IMR-90 (cell line): ENCODE measurements at regions not wholly inside any gene's neighbourhood (a gene's known extent, or its start where the extent isn't known, plus 50 kb on each side); places are given as distances from the start of the nearest gene placed in this dataset.

Experiments used
- ATAC-seq: fragments of 200-7000 bp; cut with Tn5 transposase; 2 replicates; pipeline ENCODE4 v1.9.1; 2020; ENCODE audit warnings: low read depth, mild to moderate bottlenecking, moderate library complexity
- BruUV-seq: library from RNA; stranded (reverse); fragments of 400-500 nt; replicated peaks from 2 replicates; lab custom pipeline; 2021; lab: Mats Ljungman, UMichigan
- CTCF ChIA-PET: fragments of 300-600 bp; formaldehyde crosslinking; extraction: SDS; loops from one replicate; lab custom pipeline; 2021; ENCODE audit warnings: antibody characterized with exemption; lab: Yijun Ruan, JAX
- POLR2A ChIA-PET: fragments of 300-600 bp; sonication (Branson Sonifier 250); formaldehyde crosslinking; loops from one replicate; lab custom pipeline; 2022; ENCODE audit warnings: antibody characterized with exemption; ENCODE audit not compliant: unreplicated experiment; lab: Charles Lee
- DNase-seq: peaks from one replicate; pipeline ENCODE4 v3.0.0; 2013
- H2AFZ ChIP-seq: replicated peaks from 2 replicates; pipeline ENCODE3; 2013; ENCODE audit warnings: low read length, mild to moderate bottlenecking; ENCODE audit not compliant: poor library complexity
- H2AK5ac ChIP-seq: 2 replicates; pipeline ENCODE4 v1.6.1; 2013; ENCODE audit warnings: low read depth, low read length, inconsistent platforms
- H2AK9ac ChIP-seq: replicated peaks from 2 replicates; pipeline ENCODE3; 2013; ENCODE audit warnings: mild to moderate bottlenecking, low read depth, low read length, moderate library complexity; ENCODE audit not compliant: poor library complexity
- H2BK120ac ChIP-seq: 2 replicates; pipeline ENCODE4 v1.6.1; 2013; ENCODE audit warnings: low read depth, low read length, inconsistent platforms
- H2BK15ac ChIP-seq: 3 replicates; pipeline ENCODE4 v1.6.1; 2013; ENCODE audit warnings: low read depth, low read length, inconsistent platforms
- H2BK20ac ChIP-seq: 2 replicates; pipeline ENCODE4 v1.6.1; 2013; ENCODE audit warnings: low read depth, mild to moderate bottlenecking, inconsistent platforms, low read length, moderate library complexity
- H2BK5ac ChIP-seq: 2 replicates; pipeline ENCODE4 v1.6.1; 2013; ENCODE audit warnings: mild to moderate bottlenecking, low read depth, low read length, inconsistent platforms; ENCODE audit not compliant: poor library complexity, severe bottlenecking
- H3K14ac ChIP-seq: replicated peaks from 2 replicates; pipeline ENCODE4 v1.6.1; 2013; ENCODE audit warnings: low read depth, low read length, inconsistent platforms
- H3K18ac ChIP-seq: 2 replicates; pipeline ENCODE4 v1.6.1; 2013; ENCODE audit warnings: low read depth, low read length, control low read depth
- H3K23ac ChIP-seq: 2 replicates; pipeline ENCODE4 v1.6.1; 2013; ENCODE audit warnings: low read depth, low read length, inconsistent platforms
- H3K27ac ChIP-seq: 2 replicates; pipeline ENCODE4 v1.5.1; 2013; ENCODE audit warnings: mild to moderate bottlenecking, control low read depth, low read length; ENCODE audit not compliant: insufficient read depth
- H3K27me3 ChIP-seq: 2 replicates; pipeline ENCODE4 v1.6.1; 2013; ENCODE audit warnings: low read length; ENCODE audit not compliant: control insufficient read depth, insufficient read depth
- H3K36me3 ChIP-seq: 2 replicates; pipeline ENCODE4 v1.6.1; 2013; ENCODE audit warnings: low read length, mixed read lengths; ENCODE audit not compliant: control insufficient read depth, insufficient read depth
- H3K4ac ChIP-seq: 2 replicates; pipeline ENCODE4 v1.6.1; 2013; ENCODE audit warnings: low read depth, low read length, inconsistent platforms
- H3K4me1 ChIP-seq: 2 replicates; pipeline ENCODE4 v1.6.1; 2013; ENCODE audit warnings: low read length, mixed read lengths; ENCODE audit not compliant: control insufficient read depth, insufficient read depth
- H3K4me2 ChIP-seq: 2 replicates; pipeline ENCODE4 v1.6.1; 2013; ENCODE audit warnings: low read depth, mild to moderate bottlenecking, control low read depth, low read length, moderate library complexity
- H3K4me3 ChIP-seq: 2 replicates; pipeline ENCODE4 v1.5.1; 2013; ENCODE audit warnings: low read depth, mild to moderate bottlenecking, control low read depth, low read length, moderate library complexity; ENCODE audit not compliant: insufficient read depth
- H3K56ac ChIP-seq: 2 replicates; pipeline ENCODE4 v1.6.1; 2013; ENCODE audit warnings: low read length, inconsistent platforms; ENCODE audit not compliant: insufficient read depth; ENCODE audit errors: extremely low read depth
- H3K79me1 ChIP-seq, 2 experiments: 2 replicates each; pipeline ENCODE4 v1.6.1; 2013; ENCODE audit warnings: low read length in 2 of 2, inconsistent platforms in 1 of 2, low read depth in 1 of 2
- H3K9ac ChIP-seq: 2 replicates; pipeline ENCODE4 v1.6.1; 2013; ENCODE audit warnings: low read depth, low read length, control low read depth
- H3K9me1 ChIP-seq: 2 replicates; pipeline ENCODE4 v1.6.1; 2013; ENCODE audit warnings: low read length, inconsistent platforms; ENCODE audit not compliant: insufficient read depth
- H3K9me3 ChIP-seq: 2 replicates; pipeline ENCODE4 v1.6.1; 2013; ENCODE audit warnings: low read length; ENCODE audit not compliant: control insufficient read depth, insufficient read depth
- H4K20me1 ChIP-seq: 2 replicates; pipeline ENCODE4 v1.6.1; 2013; ENCODE audit warnings: low read length, inconsistent platforms; ENCODE audit not compliant: insufficient read depth
- H4K5ac ChIP-seq: 2 replicates; pipeline ENCODE4 v1.6.1; 2013; ENCODE audit warnings: mild to moderate bottlenecking, low read depth, low read length, control low read depth
- H4K8ac ChIP-seq, 2 experiments: 2 replicates each; pipeline ENCODE4 v1.6.1; 2013; ENCODE audit warnings: low read depth in 2 of 2, low read length in 2 of 2, control low read depth in 1 of 2, inconsistent platforms in 1 of 2
- H4K91ac ChIP-seq: 2 replicates; pipeline ENCODE4 v1.6.1; 2013; ENCODE audit warnings: low read depth, low read length, inconsistent platforms; ENCODE audit not compliant: insufficient read depth
- CEBPB ChIP-seq: IDR thresholded peaks from 2 replicates; pipeline ENCODE4 v1.6.1; 2012; ENCODE audit warnings: low read depth, low read length, improper control_type of control experiment
- CHD1 ChIP-seq: IDR thresholded peaks from 2 replicates; pipeline ENCODE4 v1.6.1; 2012; ENCODE audit warnings: low read depth, low read length, improper control_type of control experiment
- CTCF ChIP-seq: conservative IDR thresholded peaks from 2 replicates; pipeline ENCODE4 v1.5.1; 2012; ENCODE audit warnings: mild to moderate bottlenecking, low read depth, low read length, improper control_type of control experiment
- ELK1 ChIP-seq: fragments of 150-350 bp; IDR thresholded peaks from 2 replicates; pipeline ENCODE4 v1.6.1; 2016; ENCODE audit warnings: low read depth, mild to moderate bottlenecking, low read length, moderate library complexity, borderline replicate concordance
- FOS ChIP-seq: fragments of 150-350 bp; IDR thresholded peaks from 2 replicates; pipeline ENCODE4 v1.6.1; 2016; ENCODE audit warnings: low read depth, low read length
- MAFK ChIP-seq: IDR thresholded peaks from 2 replicates; pipeline ENCODE4 v1.6.1; 2012; ENCODE audit warnings: low read depth, low read length, improper control_type of control experiment
- MAZ ChIP-seq: IDR thresholded peaks from 2 replicates; pipeline ENCODE4 v1.6.1; 2012; ENCODE audit warnings: low read depth, mild to moderate bottlenecking, low read length, improper control_type of control experiment, moderate library complexity, borderline replicate concordance
- MXI1 ChIP-seq: IDR thresholded peaks from 2 replicates; pipeline ENCODE4 v1.6.1; 2012; ENCODE audit warnings: low read depth, mild to moderate bottlenecking, low read length, moderate library complexity, borderline replicate concordance
- NFE2L2 ChIP-seq: fragments of 150-350 bp; IDR thresholded peaks from 2 replicates; pipeline ENCODE4 v1.6.1; 2016; ENCODE audit warnings: low read depth, mild to moderate bottlenecking, low read length
- POLR2A ChIP-seq: IDR thresholded peaks from 2 replicates; pipeline ENCODE4 v1.6.1; 2012; ENCODE audit warnings: mild to moderate bottlenecking, low read depth, low read length
- RAD21 ChIP-seq: IDR thresholded peaks from 2 replicates; pipeline ENCODE4 v1.6.1; 2012; ENCODE audit warnings: low read length, improper control_type of control experiment
- RCOR1 ChIP-seq: IDR thresholded peaks from 2 replicates; pipeline ENCODE4 v1.6.1; 2012; ENCODE audit warnings: mild to moderate bottlenecking, low read length, improper control_type of control experiment; ENCODE audit not compliant: insufficient replicate concordance
- RFX5 ChIP-seq: IDR thresholded peaks from 2 replicates; pipeline ENCODE4 v1.8.0; 2012; ENCODE audit warnings: low read depth, mild to moderate bottlenecking, low read length, moderate library complexity
- SMC3 ChIP-seq: fragments of 150-350 bp; IDR thresholded peaks from 2 replicates; pipeline ENCODE4 v1.6.1; 2016; ENCODE audit warnings: low read depth, mild to moderate bottlenecking, antibody characterized with exemption, low read length, moderate library complexity
- USF2 ChIP-seq: fragments of 150-350 bp; IDR thresholded peaks from 2 replicates; pipeline ENCODE4 v1.6.1; 2017; ENCODE audit warnings: mild to moderate bottlenecking, antibody characterized with exemption, low read length, low read depth
- WGBS, 2 experiments: methylation state at CpG; one replicate each; pipeline versions ENCODE4 v1.1.5 to v1.1.7; 2013; ENCODE audit warnings: missing lambda C conversion rate in 2 of 2; ENCODE audit not compliant: insufficient read length in 1 of 2; ENCODE audit errors: extremely low coverage in 2 of 2; 5-methylcytosine and 5-hydroxymethylcytosine counted together
- dilution Hi-C: fragments of 300-500 bp; cut with HindIII; formaldehyde crosslinking; loops from one replicate; pipeline ENCODE4 v1.14.3; 2018; ENCODE audit warnings: low sequenced_read_pairs; ENCODE audit not compliant: unreplicated experiment
- in situ Hi-C: fragments of 300-500 bp; cut with MboI; formaldehyde crosslinking; loops from 3 replicates; pipeline ENCODE4 v1.14.3; 2019; ENCODE audit warnings: low sequenced_read_pairs, inconsistent platforms, mixed read lengths
- intact Hi-C: fragments of 100-400 bp; cut with micrococcal nuclease; formaldehyde crosslinking; loops from 2 replicates; pipeline ENCODE4 v1.10.0; 2022

GRCh38 chr3:152011812-152012735, 138.6 kb downstream of the SUCNR1 start:
- Histone ChIP-seq H3K4me3 (no peak overlapping the region), H4K8ac (no peak overlapping the region), H2AFZ (no peak overlapping the region), H3K9ac (no peak overlapping the region), H4K20me1 (no peaks in the 10 kb centered on the region), H3K9me1 (no peaks in the 10 kb centered on the region), H2BK120ac (no peak overlapping the region), H3K79me1 (no peaks in the 10 kb centered on the region), H3K4me2 (no peak overlapping the region), H4K5ac (no peak overlapping the region), H2AK9ac (no peak overlapping the region), H4K91ac (no peak overlapping the region), H3K14ac (no peak overlapping the region), H3K4ac (no peak overlapping the region), H2BK20ac (no peak overlapping the region), H3K36me3 (no peaks in the 10 kb centered on the region), H3K27ac (no peak overlapping the region), H3K27me3 (no peaks in the 10 kb centered on the region), H3K23ac (no peak overlapping the region), H3K18ac (no peak overlapping the region), H2BK5ac (no peak overlapping the region), H3K56ac (no peak overlapping the region), H3K9me3 (no peaks in the 10 kb centered on the region), H2AK5ac (no peak overlapping the region), H3K4me1 (no peaks in the 10 kb centered on the region), H2BK15ac (no peak overlapping the region)
- ChIA-PET CTCF (interaction anchor here (0.7 kb wide), 1 partner anchor 12 kb away, joined by 3 read pairs; no protein-coding TSS in a partner anchor), POLR2A (no interaction called here)
- BruUV-seq: no TSS peak
- ATAC-seq: no peak
- WGBS, 2 experiments: 80% methylated on average over 1 of the region's 4 CpGs; no CpG with 5 or more reads in 1 of the 2 experiments
- DNase-seq: no peak
- intact Hi-C loops: no loop called here
- in situ Hi-C loops: no loop called here
- dilution Hi-C loops: no loop called here
- TF ChIP-seq MAZ (no peak), RCOR1 (no peak), ELK1 (no peak), POLR2A (no peak), RAD21 (no peak), CEBPB (no peak), MXI1 (no peak), MAFK (no peak), CTCF (no peak), RFX5 (no peak), NFE2L2 (no peak), SMC3 (no peak), FOS (no peak), CHD1 (no peak), USF2 (no peak)
